HG03159 (cell line): ENCODE measurements at regions not wholly inside any gene's neighbourhood (a gene's known extent, or its start where the extent isn't known, plus 50 kb on each side); places are given as distances from the start of the nearest gene placed in this dataset.
"Not testable (repeated sequence)": the region's sequence is repeated elsewhere in the genome, so short reads cannot be mapped to it uniquely, and the experiment has no call there.

Experiments
- ATAC-seq: cut with Tn5 transposase; IDR thresholded peaks from one replicate; pipeline ENCODE4 v1.9.1; 2021; ENCODE audit warnings: mild to moderate bottlenecking, moderate library complexity; ENCODE audit not compliant: unreplicated experiment

- not testable (repeated sequence) for ATAC-seq
These were observed 109.8 kb downstream of the RNASET2 start for GRCh38 chr6:166846446-166847142.

DNA sequence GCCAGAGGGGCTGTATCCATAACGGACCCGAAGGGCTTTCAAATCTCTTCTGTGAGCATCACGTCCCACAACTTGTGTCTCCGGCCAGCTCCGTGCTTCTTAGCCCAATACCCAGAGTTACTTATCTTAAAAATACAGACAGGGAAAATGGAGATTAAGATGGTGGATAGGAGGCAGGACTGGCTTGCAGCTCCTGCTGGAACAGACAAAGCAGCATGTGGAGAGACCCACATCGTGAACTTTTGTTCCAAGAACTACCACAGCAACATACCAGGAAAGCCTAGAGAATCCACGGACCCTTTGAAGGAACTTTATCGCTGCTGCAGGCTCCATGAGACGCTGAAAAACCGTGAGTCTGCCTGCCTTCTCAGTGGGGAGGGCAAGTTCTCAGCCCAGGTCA, 113.7 kb downstream of the RNASET2 start:
- ATAC-seq, result no peak

GRCh38 chr6:166841216-166841615, 115.1 kb downstream of the RNASET2 start:
- ATAC-seq, result no peak

- ATAC-seq, result no peak
These were observed 116.8 kb downstream of the RNASET2 start for GRCh38 chr6:166839569-166839968.

GRCh38 chr6:166838987-166839386, 117.4 kb downstream of the RNASET2 start:
- ATAC-seq, result no peak

GRCh38 chr6:166836785-166837718, 119.3 kb downstream of the RNASET2 start:
- ATAC-seq, result no peak

GRCh38 chr6:166834049-166834448, 122.3 kb downstream of the RNASET2 start:
- no peak for ATAC-seq

GRCh38 chr6:166830891-166831363, 125.4 kb downstream of the RNASET2 start:
- ATAC-seq, result peak; percentile 31

GRCh38 chr6:166830185-166830890, 126.0 kb downstream of the RNASET2 start:
- ATAC-seq, result peak; percentile 92

- no peak for ATAC-seq
These were observed 130.1 kb downstream of the RNASET2 start for GRCh38 chr6:166826264-166826663.

GRCh38 chr6:166825553-166826145, 130.7 kb downstream of the RNASET2 start:
- no peak for ATAC-seq

GRCh38 chr6:166824880-166825250, 131.5 kb downstream of the RNASET2 start:
- ATAC-seq, result no peak

- ATAC-seq, result no peak
These were observed 132.0 kb downstream of the RNASET2 start for GRCh38 chr6:166824146-166824879.

DNA sequence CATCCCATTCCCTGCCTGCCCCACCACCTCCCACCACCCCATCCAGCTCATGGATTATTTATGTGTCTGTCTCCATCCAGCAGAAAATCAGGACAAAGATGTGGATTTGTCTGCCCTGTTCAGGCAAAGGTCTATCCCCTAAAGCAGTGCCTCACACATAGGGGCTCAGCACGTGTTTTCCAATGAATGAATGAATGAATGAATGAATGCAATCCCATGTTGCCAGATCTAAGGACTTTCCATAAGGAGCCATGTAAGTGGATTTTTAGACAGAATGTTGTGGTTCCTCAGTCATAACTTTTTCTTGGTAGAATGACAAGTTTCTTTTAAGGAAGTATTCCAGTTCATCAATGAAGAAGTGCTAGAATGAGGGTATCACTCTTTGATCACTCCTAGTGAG, 133.7 kb downstream of the RNASET2 start:
- ATAC-seq, result no peak

GRCh38 chr6:166820483-166820882, 135.9 kb downstream of the RNASET2 start:
- no peak for ATAC-seq

GRCh38 chr6:166820070-166820469, 136.3 kb downstream of the RNASET2 start:
- ATAC-seq, result no peak

DNA sequence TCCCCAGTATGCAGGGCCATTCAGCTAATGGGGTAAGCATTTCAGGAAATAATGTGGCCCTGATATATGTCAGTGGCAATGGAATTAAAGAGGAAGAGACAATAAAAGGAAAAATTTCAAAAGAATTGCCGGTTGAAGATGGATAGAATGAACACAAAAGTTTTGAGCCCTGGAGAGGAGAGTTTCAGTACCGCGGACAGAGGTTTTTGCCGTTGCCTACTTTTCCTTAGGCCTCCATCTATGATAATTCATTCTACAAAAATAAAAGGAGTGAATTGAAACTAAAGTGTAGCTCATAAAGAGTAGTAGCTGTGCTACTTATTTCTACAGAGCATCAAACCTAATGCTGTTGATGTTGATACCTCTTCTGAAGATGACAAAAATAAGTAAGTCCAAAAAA, 140.7 kb downstream of the RNASET2 start:
- ATAC-seq, result no peak

DNA sequence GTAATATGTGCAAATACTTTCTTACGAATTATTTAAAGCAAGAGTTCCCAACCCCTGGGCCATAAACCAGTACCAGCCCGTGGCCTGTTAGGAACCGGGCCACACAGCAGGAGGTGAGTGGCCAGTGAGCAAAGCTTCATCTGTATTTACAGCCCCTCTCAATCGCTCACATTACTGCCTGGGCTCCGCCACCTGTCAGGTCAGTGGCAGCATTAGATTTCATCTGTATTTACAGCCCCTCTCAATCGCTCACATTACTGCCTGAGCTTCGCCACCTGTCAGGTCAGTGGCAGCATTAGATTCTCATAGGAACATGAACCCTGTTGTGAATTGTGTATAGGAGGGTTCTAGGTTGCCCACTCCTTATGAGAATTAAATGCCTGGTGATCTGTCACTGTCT, 142.0 kb downstream of the RNASET2 start:
- ATAC-seq, result no peak

GRCh38 chr6:166813461-166813860, 142.9 kb downstream of the RNASET2 start:
- no peak for ATAC-seq

GRCh38 chr6:166810864-166811263, 145.5 kb downstream of the RNASET2 start:
- no peak for ATAC-seq
